Astrocyte (in vitro differentiated cells and primary cell): ENCODE measurements at regions not wholly inside any gene's neighbourhood (a gene's known extent, or its start where the extent isn't known, plus 50 kb on each side); places are given as distances from the start of the nearest gene placed in this dataset.

Experiments used
- DNase-seq: peaks from one replicate; pipeline ENCODE4 v3.0.0-alpha.2; 2010; ENCODE audit warnings: low read depth
- FAIRE-seq: peaks from 2 replicates; lab custom pipeline; 2011; peaks lifted over from hg19 to GRCh38; lab: Jason Lieb, UNC
- H2AFZ ChIP-seq: 2 replicates; pipeline ENCODE4 v1.6.0; 2012; ENCODE audit warnings: low read depth, low read length, inconsistent platforms
- H3K27ac ChIP-seq: 2 replicates; pipeline ENCODE4 v1.5.1; 2011; ENCODE audit warnings: low read depth, low read length, inconsistent platforms
- H3K27me3 ChIP-seq: 2 replicates; pipeline ENCODE4 v1.6.0; 2011; ENCODE audit warnings: low read length, inconsistent platforms; ENCODE audit not compliant: insufficient read depth
- H3K36me3 ChIP-seq: 2 replicates; pipeline ENCODE4 v1.5.1; 2011; ENCODE audit warnings: low read length, inconsistent platforms; ENCODE audit not compliant: insufficient read depth
- H3K4me1 ChIP-seq: 2 replicates; pipeline ENCODE4 v1.5.1; 2011; ENCODE audit warnings: low read length, inconsistent platforms; ENCODE audit not compliant: insufficient read depth
- H3K4me2 ChIP-seq: 2 replicates; pipeline ENCODE4 v1.6.0; 2012; ENCODE audit warnings: low read length, inconsistent platforms
- H3K4me3 ChIP-seq: 2 replicates; pipeline ENCODE4 v1.5.1; 2011; ENCODE audit warnings: low read depth, mild to moderate bottlenecking, low read length, inconsistent platforms; ENCODE audit not compliant: insufficient read depth
- H3K79me2 ChIP-seq: 2 replicates; pipeline ENCODE4 v1.6.0; 2012; ENCODE audit warnings: mild to moderate bottlenecking, low read length, inconsistent platforms; ENCODE audit not compliant: insufficient read depth
- H3K9ac ChIP-seq: 2 replicates; pipeline ENCODE4 v1.6.0; 2012; ENCODE audit warnings: mild to moderate bottlenecking, low read length, inconsistent platforms
- H3K9me3 ChIP-seq: 2 replicates; pipeline ENCODE4 v1.5.1; 2012; ENCODE audit warnings: low read depth, mild to moderate bottlenecking, low read length, inconsistent platforms; ENCODE audit not compliant: insufficient read depth
- H4K20me1 ChIP-seq: 2 replicates; pipeline ENCODE4 v1.6.0; 2012; ENCODE audit warnings: low read length, inconsistent platforms; ENCODE audit not compliant: insufficient read depth
- H3K27ac Mint-ChIP-seq: one replicate; pipeline ENCODE4 v1.8.0; 2021; ENCODE audit warnings: mild to moderate bottlenecking, mixed read lengths; ENCODE audit not compliant: unreplicated experiment
- H3K27me3 Mint-ChIP-seq: one replicate; pipeline ENCODE4 v1.8.0; 2021; ENCODE audit warnings: low read depth, mixed read lengths; ENCODE audit not compliant: unreplicated experiment
- H3K36me3 Mint-ChIP-seq: one replicate; pipeline ENCODE4 v1.8.0; 2021; ENCODE audit warnings: low read depth, mixed read lengths; ENCODE audit not compliant: unreplicated experiment
- H3K4me1 Mint-ChIP-seq: one replicate; pipeline ENCODE4 v1.8.0; 2021; ENCODE audit warnings: low read depth, mixed read lengths; ENCODE audit not compliant: unreplicated experiment
- H3K4me3 Mint-ChIP-seq: one replicate; pipeline ENCODE4 v1.8.0; 2021; ENCODE audit warnings: mild to moderate bottlenecking, moderate library complexity, mixed read lengths; ENCODE audit not compliant: unreplicated experiment
- H3K9me3 Mint-ChIP-seq: one replicate; pipeline ENCODE4 v1.8.0; 2021; ENCODE audit warnings: mild to moderate bottlenecking, mixed read lengths; ENCODE audit not compliant: unreplicated experiment
- EZH2 ChIP-seq: IDR thresholded peaks from 2 replicates; pipeline ENCODE4 v1.6.1; 2012; ENCODE audit warnings: mild to moderate bottlenecking, low read length, inconsistent platforms; ENCODE audit not compliant: insufficient read depth
- TF ChIP-seq, protein P1 (sequence below): IDR thresholded peaks from 2 replicates; pipeline ENCODE4 v1.5.1; 2011; ENCODE audit warnings: low read depth, mild to moderate bottlenecking, inconsistent platforms, low read length, moderate library complexity; ENCODE audit not compliant: insufficient read depth

DNA sequence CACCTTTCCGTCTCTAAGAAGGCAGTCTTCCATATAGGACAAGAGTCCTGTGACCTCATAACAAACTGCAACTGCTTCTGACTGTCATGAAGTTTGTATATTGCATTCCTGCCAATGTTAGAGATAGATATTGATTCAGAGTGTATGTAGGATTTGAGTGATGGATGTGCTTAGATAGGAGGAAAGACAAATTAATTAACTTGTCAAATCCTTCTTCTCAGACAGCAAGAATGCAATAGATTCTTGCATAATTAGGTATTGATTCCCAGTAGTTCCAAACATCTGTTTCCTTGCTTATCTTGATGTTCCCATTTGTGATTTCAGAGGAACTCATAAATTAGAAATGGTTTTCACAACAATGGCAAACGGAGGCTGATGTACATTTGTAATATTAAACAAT lies 555.3 kb downstream of the TRAM1L1 start:
- Mint-ChIP-seq H3K4me1 (no peaks in the 10 kb centered on the region), H3K27ac (no peak overlapping the region), H3K4me3 (no peak overlapping the region), H3K27me3 (no peaks in the 10 kb centered on the region), H3K9me3 (no peaks in the 10 kb centered on the region), H3K36me3 (no peaks in the 10 kb centered on the region)
- Histone ChIP-seq H3K27me3 (no peaks in the 10 kb centered on the region), H3K4me1 (no peaks in the 10 kb centered on the region), H3K27ac (no peak overlapping the region), H2AFZ (no peak overlapping the region), H3K36me3 (no peaks in the 10 kb centered on the region), H3K4me3 (no peak overlapping the region), H3K4me2 (no peak overlapping the region), H4K20me1 (no peaks in the 10 kb centered on the region), H3K9ac (no peak overlapping the region), H3K9me3 (no peaks in the 10 kb centered on the region), H3K79me2 (no peaks in the 10 kb centered on the region)
- no peak for FAIRE-seq
- TF ChIP-seq, protein P1, sequence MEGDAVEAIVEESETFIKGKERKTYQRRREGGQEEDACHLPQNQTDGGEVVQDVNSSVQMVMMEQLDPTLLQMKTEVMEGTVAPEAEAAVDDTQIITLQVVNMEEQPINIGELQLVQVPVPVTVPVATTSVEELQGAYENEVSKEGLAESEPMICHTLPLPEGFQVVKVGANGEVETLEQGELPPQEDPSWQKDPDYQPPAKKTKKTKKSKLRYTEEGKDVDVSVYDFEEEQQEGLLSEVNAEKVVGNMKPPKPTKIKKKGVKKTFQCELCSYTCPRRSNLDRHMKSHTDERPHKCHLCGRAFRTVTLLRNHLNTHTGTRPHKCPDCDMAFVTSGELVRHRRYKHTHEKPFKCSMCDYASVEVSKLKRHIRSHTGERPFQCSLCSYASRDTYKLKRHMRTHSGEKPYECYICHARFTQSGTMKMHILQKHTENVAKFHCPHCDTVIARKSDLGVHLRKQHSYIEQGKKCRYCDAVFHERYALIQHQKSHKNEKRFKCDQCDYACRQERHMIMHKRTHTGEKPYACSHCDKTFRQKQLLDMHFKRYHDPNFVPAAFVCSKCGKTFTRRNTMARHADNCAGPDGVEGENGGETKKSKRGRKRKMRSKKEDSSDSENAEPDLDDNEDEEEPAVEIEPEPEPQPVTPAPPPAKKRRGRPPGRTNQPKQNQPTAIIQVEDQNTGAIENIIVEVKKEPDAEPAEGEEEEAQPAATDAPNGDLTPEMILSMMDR, result no peak
- no peak for TF ChIP-seq EZH2
- DNase-seq, result no peak

DNA sequence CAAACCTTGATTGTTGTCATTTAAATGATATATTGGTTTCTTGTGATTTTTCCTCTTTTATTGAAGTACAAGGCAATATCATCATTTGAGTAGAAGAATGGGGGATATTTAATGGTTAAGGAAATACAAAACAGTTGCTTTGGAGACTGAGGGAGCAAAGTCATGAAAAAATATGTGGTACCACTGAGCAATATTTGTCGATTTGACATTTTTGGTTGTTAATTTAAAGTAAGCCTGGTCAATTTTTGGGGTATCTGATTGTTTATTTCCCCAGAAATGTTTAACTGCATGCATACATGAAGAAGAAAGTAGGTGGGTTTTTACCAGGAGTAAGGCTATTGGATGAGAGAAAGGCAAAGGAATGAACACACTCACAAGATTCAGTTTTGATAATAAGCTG lies 556.2 kb downstream of the TRAM1L1 start:
- no peaks in the 10 kb centered on the region for H3K9me3 Mint-ChIP-seq
- no peaks in the 10 kb centered on the region for H3K27me3 Mint-ChIP-seq
- no peak overlapping the region for H3K4me2 ChIP-seq
- FAIRE-seq (no peak), DNase-seq (no peak)
- H3K4me1 Mint-ChIP-seq, result no peaks in the 10 kb centered on the region
- no peaks in the 10 kb centered on the region for H3K79me2 ChIP-seq
- H3K4me3 ChIP-seq, result no peak overlapping the region
- H3K4me1 ChIP-seq, result no peaks in the 10 kb centered on the region
- no peak overlapping the region for H3K27ac ChIP-seq
- H3K36me3 ChIP-seq, result no peaks in the 10 kb centered on the region
- H3K9me3 ChIP-seq, result no peaks in the 10 kb centered on the region
- H3K9ac ChIP-seq, result no peak overlapping the region
- no peaks in the 10 kb centered on the region for H3K27me3 ChIP-seq
- no peak overlapping the region for H3K27ac Mint-ChIP-seq
- H2AFZ ChIP-seq, result no peak overlapping the region
- no peak overlapping the region for H3K4me3 Mint-ChIP-seq
- no peaks in the 10 kb centered on the region for H4K20me1 ChIP-seq
- H3K36me3 Mint-ChIP-seq, result no peaks in the 10 kb centered on the region
- TF ChIP-seq EZH2, result no peak
- TF ChIP-seq, protein P1, result no peak

DNA sequence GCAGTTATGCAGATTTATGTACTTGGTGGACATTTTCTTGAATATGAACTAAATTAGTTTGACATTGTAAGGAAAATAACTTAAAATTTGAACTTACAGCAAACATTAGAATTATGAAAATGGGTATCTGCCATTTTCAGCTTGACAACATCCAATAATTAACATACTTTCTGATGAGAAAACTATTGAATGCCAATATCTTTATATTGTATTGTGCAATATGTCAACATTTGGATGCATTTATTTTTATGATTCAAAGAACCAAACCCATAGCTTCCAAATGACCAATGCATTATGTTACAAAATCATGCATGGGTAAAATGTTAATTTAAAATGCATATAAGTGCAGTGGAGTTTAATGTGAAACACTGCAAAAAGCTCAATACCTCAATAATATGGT lies 562.5 kb downstream of the TRAM1L1 start:
- H3K4me1 Mint-ChIP-seq, result no peaks in the 10 kb centered on the region
- no peaks in the 10 kb centered on the region for H3K4me1 ChIP-seq
- no peaks in the 10 kb centered on the region for H3K9me3 ChIP-seq
- FAIRE-seq, result no peak
- H3K27ac Mint-ChIP-seq, result no peak overlapping the region
- no peak overlapping the region for H3K4me2 ChIP-seq
- no peaks in the 10 kb centered on the region for H3K79me2 ChIP-seq
- H3K27me3 Mint-ChIP-seq, result no peaks in the 10 kb centered on the region
- no peak overlapping the region for H3K27ac ChIP-seq
- no peaks in the 10 kb centered on the region for H4K20me1 ChIP-seq
- no peak overlapping the region for H3K9ac ChIP-seq
- no peaks in the 10 kb centered on the region for H3K9me3 Mint-ChIP-seq
- TF ChIP-seq EZH2, result no peak
- TF ChIP-seq, protein P1, result no peak
- H2AFZ ChIP-seq, result no peak overlapping the region
- no peaks in the 10 kb centered on the region for H3K36me3 ChIP-seq
- H3K4me3 ChIP-seq, result no peak overlapping the region
- H3K36me3 Mint-ChIP-seq, result no peaks in the 10 kb centered on the region
- no peak for DNase-seq
- no peak overlapping the region for H3K4me3 Mint-ChIP-seq
- H3K27me3 ChIP-seq, result no peaks in the 10 kb centered on the region
